Esophagus (tissue), 2 donors: ENCODE measurements at regions not wholly inside any gene's neighbourhood (a gene's known extent, or its start where the extent isn't known, plus 50 kb on each side); places are given as distances from the start of the nearest gene placed in this dataset.
"Not testable (repeated sequence)": the region's sequence is repeated elsewhere in the genome, so short reads cannot be mapped to it uniquely, and the experiment has no call there.

Source experiments
- H3K27ac ChIP-seq, 2 donors: one replicate each; pipeline ENCODE4 v1.5.1; 2013; ENCODE audit warnings: low read depth in 2 of 2, mild to moderate bottlenecking in 2 of 2, inconsistent platforms in 1 of 2, low read length in 1 of 2, moderate library complexity in 1 of 2
- H3K27me3 ChIP-seq, 2 donors: one replicate each; pipeline ENCODE4 v1.6.1; 2013; ENCODE audit warnings: low read length in 2 of 2, control low read depth in 1 of 2, mild to moderate bottlenecking in 1 of 2; ENCODE audit not compliant: insufficient read depth in 2 of 2, control insufficient read depth in 1 of 2
- H3K36me3 ChIP-seq, 2 donors: one replicate each; pipeline ENCODE4 v1.6.1; 2013; ENCODE audit warnings: low read length in 1 of 2; ENCODE audit not compliant: control insufficient read depth in 2 of 2, insufficient read depth in 2 of 2
- H3K4me1 ChIP-seq, 2 donors: one replicate each; pipeline ENCODE4 v1.6.1; 2013; ENCODE audit warnings: low read length in 1 of 2; ENCODE audit not compliant: control insufficient read depth in 2 of 2, insufficient read depth in 2 of 2
- H3K4me3 ChIP-seq, 2 donors: one replicate each; pipeline ENCODE4 v1.5.1; 2013; ENCODE audit warnings: low read length in 2 of 2, mild to moderate bottlenecking in 2 of 2, low read depth in 1 of 2, moderate library complexity in 1 of 2
- H3K9me3 ChIP-seq, 2 donors: one replicate each; pipeline ENCODE4 v1.6.1; 2013; ENCODE audit warnings: mild to moderate bottlenecking in 2 of 2, low read depth in 1 of 2, low read length in 1 of 2, moderate library complexity in 1 of 2; ENCODE audit not compliant: control insufficient read depth in 2 of 2, insufficient read depth in 1 of 2
- WGBS, 2 donors: extraction: QIAGEN DNeasy Blood & Tissue Kit; methylation state at CpG; one replicate each; pipeline ENCODE4 v1.1.7; 2013; 5-methylcytosine and 5-hydroxymethylcytosine counted together
- donor health status: healthy with polysubstance abuse.
- donor health status: Bipolar disorder and iron deficiency.

- no peaks in the 10 kb centered on the region for H3K36me3 ChIP-seq
- H3K27me3 ChIP-seq, result no peaks in the 10 kb centered on the region
- WGBS, 2 donors, result 73 to 74% methylated on average over 5 of the region's 5 CpGs
- no peaks in the 10 kb centered on the region for H3K9me3 ChIP-seq
- H3K4me1 ChIP-seq, result no peaks in the 10 kb centered on the region
- no peak overlapping the region for H3K27ac ChIP-seq
- no peak overlapping the region for H3K4me3 ChIP-seq
Observed at GRCh38 chr6:9138936-9139335, 703.6 kb upstream of the SLC35B3 start.

GRCh38 chr6:9136141-9136822, 700.9 kb upstream of the SLC35B3 start:
- H3K27me3 ChIP-seq, result no peaks in the 10 kb centered on the region

GRCh38 chr6:9131616-9132015, 696.3 kb upstream of the SLC35B3 start:
- Histone ChIP-seq H3K27me3 (no peaks in the 10 kb centered on the region), H3K4me1 (no peaks in the 10 kb centered on the region), H3K27ac (no peak overlapping the region), H3K36me3 (no peaks in the 10 kb centered on the region), H3K9me3 (no peaks in the 10 kb centered on the region), H3K4me3 (no peak overlapping the region)
- 12 to 18% methylated on average over 8 of the region's 8 CpGs for WGBS, 2 donors

More at GRCh38 chr6:9136141-9136822, 700.9 kb upstream of the SLC35B3 start:
- Histone ChIP-seq H3K9me3 (no peaks in the 10 kb centered on the region), H3K27ac (no peak overlapping the region), H3K4me1 (no peaks in the 10 kb centered on the region), H3K4me3 (no peak overlapping the region), H3K36me3 (no peaks in the 10 kb centered on the region)
- WGBS, 2 donors, result 80 to 86% methylated on average over 2 of the region's 2 CpGs

- 16 to 37% methylated on average over 3 of the region's 3 CpGs for WGBS, 2 donors
- no peak overlapping the region for H3K4me3 ChIP-seq
- no peaks in the 10 kb centered on the region for H3K36me3 ChIP-seq
- H3K9me3 ChIP-seq, result no peaks in the 10 kb centered on the region
- no peak overlapping the region for H3K27ac ChIP-seq
- no peaks in the 10 kb centered on the region for H3K4me1 ChIP-seq
- no peaks in the 10 kb centered on the region for H3K27me3 ChIP-seq
Observed at GRCh38 chr6:9131201-9131600, 695.9 kb upstream of the SLC35B3 start.

- Histone ChIP-seq H3K4me1 (no peaks in the 10 kb centered on the region), H3K27me3 (no peaks in the 10 kb centered on the region)
- 83 to 87% methylated on average over 2 of the region's 2 CpGs for WGBS, 2 donors
Observed at GRCh38 chr6:9128970-9129369, 693.6 kb upstream of the SLC35B3 start.

GRCh38 chr6:9126878-9127560, 691.7 kb upstream of the SLC35B3 start:
- Histone ChIP-seq H3K4me1 (no peaks in the 10 kb centered on the region), H3K36me3 (no peaks in the 10 kb centered on the region), H3K4me3 (no peak overlapping the region), H3K27me3 (no peaks in the 10 kb centered on the region), H3K27ac (no peak overlapping the region), H3K9me3 (no peaks in the 10 kb centered on the region)
- 40 to 47% methylated on average over 10 of the region's 10 CpGs for WGBS, 2 donors

More at GRCh38 chr6:9128970-9129369, 693.6 kb upstream of the SLC35B3 start:
- H3K27ac ChIP-seq, result no peak overlapping the region
- H3K4me3 ChIP-seq, result no peak overlapping the region
- no peaks in the 10 kb centered on the region for H3K36me3 ChIP-seq
- H3K9me3 ChIP-seq, result no peaks in the 10 kb centered on the region

GRCh38 chr6:9126034-9126433, 690.7 kb upstream of the SLC35B3 start:
- WGBS, 2 donors, result 90 to 98% methylated on average over 10 of the region's 10 CpGs
- H3K36me3 ChIP-seq, H3K4me1 ChIP-seq: not testable (repeated sequence)

GRCh38 chr6:9121549-9121948, 686.2 kb upstream of the SLC35B3 start:
- WGBS, 2 donors, result 46 to 61% methylated on average over 3 of the region's 3 CpGs
- no peaks in the 10 kb centered on the region for H3K4me1 ChIP-seq
- no peak overlapping the region for H3K27ac ChIP-seq
- no peaks in the 10 kb centered on the region for H3K9me3 ChIP-seq
- no peaks in the 10 kb centered on the region for H3K36me3 ChIP-seq
- no peak overlapping the region for H3K4me3 ChIP-seq
- no peaks in the 10 kb centered on the region for H3K27me3 ChIP-seq

More at GRCh38 chr6:9126034-9126433, 690.7 kb upstream of the SLC35B3 start:
- H3K27me3 ChIP-seq, H3K4me3 ChIP-seq, H3K27ac ChIP-seq, H3K9me3 ChIP-seq: not testable (repeated sequence)

- Histone ChIP-seq H3K9me3 (no peaks in the 10 kb centered on the region), H3K27ac (no peak overlapping the region), H3K4me3 (no peak overlapping the region), H3K36me3 (no peaks in the 10 kb centered on the region), H3K4me1 (no peaks in the 10 kb centered on the region), H3K27me3 (peaks cover 0 to 2% of the 10 kb centered on the region in 2 donors)
- WGBS, 2 donors, result 57 to 63% methylated on average over 6 of the region's 6 CpGs
Observed at GRCh38 chr6:9116026-9116425, 680.7 kb upstream of the SLC35B3 start.

GRCh38 chr6:9112544-9112943, 677.2 kb upstream of the SLC35B3 start:
- Histone ChIP-seq H3K27me3 (peaks cover 0 to 2% of the 10 kb centered on the region in 2 donors), H3K4me1 (no peaks in the 10 kb centered on the region), H3K27ac (no peak overlapping the region), H3K36me3 (no peaks in the 10 kb centered on the region), H3K4me3 (no peak overlapping the region), H3K9me3 (no peaks in the 10 kb centered on the region)
- 77% methylated on average over 3 of the region's 3 CpGs for WGBS, 2 donors
